Upper lobe of left lung (tissue), 4 donors: ENCODE measurements at regions not wholly inside any gene's neighbourhood (a gene's known extent, or its start where the extent isn't known, plus 50 kb on each side); places are given as distances from the start of the nearest gene placed in this dataset.

Experiments
- EP300 ChIP-seq, 4 donors: sonication (generic); formaldehyde crosslinking; IDR thresholded peaks; one replicate each; pipeline ENCODE4 v1.5.1; 2017; ENCODE audit warnings: antibody characterized with exemption in 4 of 4, control low read depth in 2 of 4
- POLR2A ChIP-seq, 4 donors: fragments of 450-650 bp; IDR thresholded peaks; one replicate each; pipeline ENCODE4 v1.5.1; 2016 to 2017; ENCODE audit warnings: antibody characterized with exemption in 4 of 4, mild to moderate bottlenecking in 2 of 4
- TF ChIP-seq, protein P1 (sequence below), 6 experiments: fragments of 450-650 bp in 4 of 6; fragments of 200-600 bp in 2 of 6; sonication (generic) in 2 of 6; IDR thresholded peaks; one replicate each; pipeline ENCODE4 v1.5.1; 2016 to 2019; ENCODE audit warnings: antibody characterized with exemption in 6 of 6

DNA sequence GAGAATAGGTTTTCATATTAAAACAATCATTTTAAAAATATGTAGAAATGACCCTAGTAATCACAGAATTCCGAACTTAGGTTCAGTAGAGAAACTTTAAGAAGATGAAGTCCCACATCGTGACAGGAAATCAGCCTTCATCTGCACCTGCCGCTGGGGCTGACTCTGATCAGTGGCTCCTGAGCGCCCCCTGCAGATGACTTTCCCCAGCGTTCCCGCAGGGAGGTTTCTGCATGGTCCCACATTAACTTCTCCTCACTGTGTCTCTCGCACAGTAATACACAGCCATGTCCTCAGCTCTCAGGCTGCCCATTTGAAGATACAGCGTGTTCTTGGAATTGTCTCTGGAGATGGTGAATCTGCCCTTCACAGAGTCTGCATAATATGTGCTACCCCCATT, 1131.1 kb downstream of the TMEM121 start:
- no peak for TF ChIP-seq POLR2A (IDR thresholded peaks at IDR 0.05)
- TF ChIP-seq, protein P1, sequence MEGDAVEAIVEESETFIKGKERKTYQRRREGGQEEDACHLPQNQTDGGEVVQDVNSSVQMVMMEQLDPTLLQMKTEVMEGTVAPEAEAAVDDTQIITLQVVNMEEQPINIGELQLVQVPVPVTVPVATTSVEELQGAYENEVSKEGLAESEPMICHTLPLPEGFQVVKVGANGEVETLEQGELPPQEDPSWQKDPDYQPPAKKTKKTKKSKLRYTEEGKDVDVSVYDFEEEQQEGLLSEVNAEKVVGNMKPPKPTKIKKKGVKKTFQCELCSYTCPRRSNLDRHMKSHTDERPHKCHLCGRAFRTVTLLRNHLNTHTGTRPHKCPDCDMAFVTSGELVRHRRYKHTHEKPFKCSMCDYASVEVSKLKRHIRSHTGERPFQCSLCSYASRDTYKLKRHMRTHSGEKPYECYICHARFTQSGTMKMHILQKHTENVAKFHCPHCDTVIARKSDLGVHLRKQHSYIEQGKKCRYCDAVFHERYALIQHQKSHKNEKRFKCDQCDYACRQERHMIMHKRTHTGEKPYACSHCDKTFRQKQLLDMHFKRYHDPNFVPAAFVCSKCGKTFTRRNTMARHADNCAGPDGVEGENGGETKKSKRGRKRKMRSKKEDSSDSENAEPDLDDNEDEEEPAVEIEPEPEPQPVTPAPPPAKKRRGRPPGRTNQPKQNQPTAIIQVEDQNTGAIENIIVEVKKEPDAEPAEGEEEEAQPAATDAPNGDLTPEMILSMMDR (IDR thresholded peaks at IDR 0.05), result no peak
- TF ChIP-seq EP300 (IDR thresholded peaks at IDR 0.05), result no peak
